B cell (primary cell): ENCODE measurements at regions not wholly inside any gene's neighbourhood (a gene's known extent, or its start where the extent isn't known, plus 50 kb on each side); places are given as distances from the start of the nearest gene placed in this dataset.

Experiments
- CTCF ChIP-seq: fragments of 200-600 bp; IDR thresholded peaks from one replicate; pipeline ENCODE4 v1.8.0; 2022; ENCODE audit warnings: antibody characterized with exemption, mild to moderate bottlenecking
- EZH2 ChIP-seq: IDR thresholded peaks from 2 replicates; pipeline ENCODE4 v1.6.1; 2012; ENCODE audit warnings: borderline replicate concordance, low read depth, mild to moderate bottlenecking, moderate library complexity, low read length; ENCODE audit not compliant: insufficient read depth, poor library complexity, severe bottlenecking

- TF ChIP-seq CTCF: no peak
- no peak for TF ChIP-seq EZH2
Observed at GRCh38 chr21:35134309-35134708, 85.2 kb upstream of the RUNX1 start.
